Ishikawa (cell line): ENCODE measurements at regions not wholly inside any gene's neighbourhood (a gene's known extent, or its start where the extent isn't known, plus 50 kb on each side); places are given as distances from the start of the nearest gene placed in this dataset.

Experiments used
- CEBPB ChIP-seq: IDR thresholded peaks from 2 replicates; pipeline ENCODE4 v1.6.1; 2012
- FOXM1 ChIP-seq: IDR thresholded peaks from 2 replicates; pipeline ENCODE4 v1.6.1; 2012; ENCODE audit warnings: low read depth, borderline replicate concordance
- MAX ChIP-seq: IDR thresholded peaks from 2 replicates; pipeline ENCODE4 v1.6.1; 2012
- ZBTB7A ChIP-seq: IDR thresholded peaks from 2 replicates; pipeline ENCODE4 v1.6.1; 2012; ENCODE audit warnings: low read depth

DNA sequence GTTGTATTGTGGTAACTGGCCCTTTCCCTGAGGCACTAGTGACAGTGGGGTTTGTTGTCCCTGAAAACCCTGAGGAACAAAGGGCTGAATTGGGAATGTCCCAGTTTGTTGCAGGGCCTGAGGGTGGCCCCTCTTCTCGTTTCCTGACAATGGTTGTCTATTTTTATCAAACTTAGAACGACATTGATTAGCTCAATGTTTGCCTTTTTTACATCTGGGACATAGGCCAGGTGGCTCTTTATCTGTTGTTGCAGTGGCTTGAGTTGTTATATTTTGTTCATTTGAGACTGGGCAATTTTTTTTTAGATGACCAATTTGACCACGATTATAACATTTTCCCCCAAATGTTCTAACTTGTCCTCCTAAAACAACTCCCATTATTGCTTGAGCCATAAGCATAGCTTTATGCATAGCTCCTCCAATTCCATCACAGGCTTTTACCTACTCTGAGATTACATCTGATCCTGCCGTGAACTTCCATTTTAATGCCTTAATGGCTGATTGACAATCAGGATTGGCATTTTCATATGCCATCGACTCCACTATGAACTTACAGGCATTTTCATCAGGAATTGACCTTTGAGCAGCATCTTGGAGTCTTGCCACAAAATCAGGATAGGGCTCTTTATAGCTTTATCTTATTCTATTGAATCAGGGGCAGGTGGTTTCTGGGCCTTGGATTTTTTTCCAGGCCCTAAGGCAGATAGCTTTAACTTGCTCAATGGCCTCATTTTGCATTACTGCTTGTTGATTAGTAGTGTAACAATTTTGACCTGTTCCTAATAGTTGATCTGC, 604.3 kb downstream of the ALG10 start:
- TF ChIP-seq CEBPB (no peak), ZBTB7A (no peak), FOXM1 (no peak), MAX (no peak)
